Loucy (cell line): ENCODE measurements at regions not wholly inside any gene's neighbourhood (a gene's known extent, or its start where the extent isn't known, plus 50 kb on each side); places are given as distances from the start of the nearest gene placed in this dataset.

Source experiments
- H2AFZ ChIP-seq: fragments of 200-600 bp; sonication (generic); 2 replicates; pipeline ENCODE4 v1.6.0; 2016; ENCODE audit warnings: antibody characterized with exemption, mild to moderate bottlenecking, low read length, moderate library complexity
- H3F3A ChIP-seq: fragments of 200-600 bp; 2 replicates; pipeline ENCODE4 v1.6.0; 2016; ENCODE audit warnings: antibody characterized with exemption, low read depth, mild to moderate bottlenecking
- H3K27me3 ChIP-seq: fragments of 200-600 bp; sonication (generic); 2 replicates; pipeline ENCODE4 v1.6.1; 2014; ENCODE audit warnings: low read length, mild to moderate bottlenecking; ENCODE audit not compliant: insufficient read depth, poor library complexity, severe bottlenecking
- H3K36me3 ChIP-seq: fragments of 200-600 bp; sonication (generic); 2 replicates; pipeline ENCODE4 v1.6.1; 2016; ENCODE audit warnings: low read length; ENCODE audit not compliant: insufficient read depth
- H3K4me1 ChIP-seq: fragments of 200-600 bp; sonication (generic); 2 replicates; pipeline ENCODE4 v1.5.1; 2014; ENCODE audit warnings: low read length, mild to moderate bottlenecking; ENCODE audit not compliant: insufficient read depth, poor library complexity, severe bottlenecking
- H3K4me2 ChIP-seq: fragments of 200-600 bp; sonication (generic); 2 replicates; pipeline ENCODE4 v1.6.0; 2014; ENCODE audit warnings: antibody characterized with exemption, low read length, low read depth, mild to moderate bottlenecking; ENCODE audit not compliant: poor library complexity, severe bottlenecking
- H3K4me3 ChIP-seq: fragments of 200-600 bp; sonication (generic); 2 replicates; pipeline ENCODE4 v1.5.1; 2014; ENCODE audit warnings: low read length, mild to moderate bottlenecking, mixed read lengths; ENCODE audit not compliant: poor library complexity, severe bottlenecking
- H3K79me2 ChIP-seq: fragments of 200-600 bp; sonication (generic); 2 replicates; pipeline ENCODE4 v1.6.1; 2014; ENCODE audit warnings: low read length; ENCODE audit not compliant: insufficient read depth
- H3K9ac ChIP-seq: fragments of 200-600 bp; sonication (generic); 2 replicates; pipeline ENCODE4 v1.6.0; 2014; ENCODE audit warnings: mild to moderate bottlenecking, low read depth, low read length, moderate library complexity; ENCODE audit not compliant: poor library complexity, severe bottlenecking
- H3K9me2 ChIP-seq: fragments of 200-600 bp; sonication (generic); replicated peaks from 2 replicates; pipeline ENCODE4 v1.6.1; 2016; ENCODE audit warnings: low read depth, low read length, mixed read lengths
- H3K9me3 ChIP-seq: fragments of 200-600 bp; sonication (generic); 2 replicates; pipeline ENCODE4 v1.6.1; 2014; ENCODE audit warnings: mild to moderate bottlenecking, antibody characterized with exemption, low read length, low read depth; ENCODE audit not compliant: insufficient read depth
- H4K20me1 ChIP-seq: fragments of 200-600 bp; sonication (generic); 2 replicates; pipeline ENCODE4 v1.6.0; 2014; ENCODE audit warnings: antibody characterized with exemption, low read length, mild to moderate bottlenecking; ENCODE audit not compliant: insufficient read depth, poor library complexity, severe bottlenecking
- CTCF ChIP-seq: fragments of 200-600 bp; sonication (generic); conservative IDR thresholded peaks from 2 replicates; pipeline ENCODE4 v1.5.1; 2014; ENCODE audit warnings: mild to moderate bottlenecking, antibody characterized with exemption, low read length
- EZH2phosphoT487 ChIP-seq: fragments of 200-600 bp; IDR thresholded peaks from 2 replicates; pipeline ENCODE4 v1.6.1; 2018; ENCODE audit warnings: antibody characterized with exemption, mild to moderate bottlenecking, moderate library complexity, borderline replicate concordance

- Histone ChIP-seq H3K27me3 (no peaks in the 10 kb centered on the region), H2AFZ (no peak overlapping the region), H3K9ac (no peak overlapping the region), H3K36me3 (no peaks in the 10 kb centered on the region), H4K20me1 (no peaks in the 10 kb centered on the region), H3K9me3 (no peaks in the 10 kb centered on the region), H3F3A (no peaks in the 10 kb centered on the region), H3K4me3 (no peak overlapping the region), H3K79me2 (no peaks in the 10 kb centered on the region), H3K4me1 (no peaks in the 10 kb centered on the region), H3K4me2 (no peak overlapping the region), H3K9me2 (no peaks in the 10 kb centered on the region)
- no peak for TF ChIP-seq EZH2phosphoT487
- TF ChIP-seq CTCF = no peak
Measured at GRCh38 chr4:135204311-135204710, 1002.7 kb upstream of the PABPC4L start.

- no peak for TF ChIP-seq EZH2phosphoT487
- no peak for TF ChIP-seq CTCF
- no peaks in the 10 kb centered on the region for H3K9me2 ChIP-seq
- H3K27me3 ChIP-seq = no peaks in the 10 kb centered on the region
- no peaks in the 10 kb centered on the region for H3K36me3 ChIP-seq
- no peaks in the 10 kb centered on the region for H3K4me1 ChIP-seq
- no peak overlapping the region for H2AFZ ChIP-seq
- H3K9ac ChIP-seq = no peak overlapping the region
- no peaks in the 10 kb centered on the region for H3K79me2 ChIP-seq
- H3K4me3 ChIP-seq = no peak overlapping the region
- no peaks in the 10 kb centered on the region for H4K20me1 ChIP-seq
- no peaks in the 10 kb centered on the region for H3K9me3 ChIP-seq
- H3K4me2 ChIP-seq = no peak overlapping the region
- no peaks in the 10 kb centered on the region for H3F3A ChIP-seq
Measured at GRCh38 chr4:135201081-135201480, 999.5 kb upstream of the PABPC4L start.

GRCh38 chr4:135197641-135198040 lies 996.1 kb upstream of the PABPC4L start:
- no peaks in the 10 kb centered on the region for H3K36me3 ChIP-seq
- H3K9me3 ChIP-seq = no peaks in the 10 kb centered on the region; the same call in 1 of the 2 replicates
- no peaks in the 10 kb centered on the region for H3K9me2 ChIP-seq
- H3K4me3 ChIP-seq = no peak overlapping the region
- no peak overlapping the region for H3K9ac ChIP-seq
- no peak overlapping the region for H2AFZ ChIP-seq
- no peaks in the 10 kb centered on the region for H3F3A ChIP-seq
- no peak overlapping the region for H3K4me2 ChIP-seq
- TF ChIP-seq CTCF = no peak
- no peak for TF ChIP-seq EZH2phosphoT487
- H3K27me3 ChIP-seq = no peaks in the 10 kb centered on the region
- H3K4me1 ChIP-seq = no peaks in the 10 kb centered on the region
- H4K20me1 ChIP-seq = no peaks in the 10 kb centered on the region
- no peaks in the 10 kb centered on the region for H3K79me2 ChIP-seq
